Naive thymus-derived CD8-positive, alpha-beta T cell (primary cell): ENCODE measurements at regions not wholly inside any gene's neighbourhood (a gene's known extent, or its start where the extent isn't known, plus 50 kb on each side); places are given as distances from the start of the nearest gene placed in this dataset.
"Not testable (repeated sequence)": the region's sequence is repeated elsewhere in the genome, so short reads cannot be mapped to it uniquely, and the experiment has no call there.

Experiments
- ATAC-seq, 2 donors: fragments of 150-1000 bp; cut with Tn5 transposase in 1 of 2; sonication (Bioruptor Pico), chemical (Tn5 transposase) in 1 of 2; 1 replicate in 1 of 2; 2 replicates in 1 of 2; pipeline ENCODE4 v1.10.0; 2021; ENCODE audit warnings: mild to moderate bottlenecking in 2 of 2, moderate library complexity in 2 of 2
- POLR2A ChIA-PET: fragments of 350-600 bp; sonication (Branson Sonifier 250); formaldehyde crosslinking; loops from one replicate; lab custom pipeline; 2021; ENCODE audit warnings: antibody characterized with exemption; lab: Charles Lee
- DNase-seq, 10 donors: peaks; one replicate each; pipeline versions ENCODE4 v3.0.0 to v3.0.0-alpha.2; 2020 to 2022
- H3K27ac Mint-ChIP-seq, 10 donors: one replicate each; pipeline ENCODE4 v1.8.0; 2020 to 2022; ENCODE audit warnings: mild to moderate bottlenecking in 10 of 10, mixed read lengths in 10 of 10, moderate library complexity in 4 of 10, inconsistent platforms in 1 of 10
- H3K27me3 Mint-ChIP-seq, 5 donors: one replicate each; pipeline ENCODE4 v1.8.0; 2021 to 2022; ENCODE audit warnings: mixed read lengths in 5 of 5
- H3K36me3 Mint-ChIP-seq, 3 donors: one replicate each; pipeline ENCODE4 v1.8.0; 2020 to 2022; ENCODE audit warnings: mixed read lengths in 3 of 3, mild to moderate bottlenecking in 2 of 3, inconsistent platforms in 1 of 3
- H3K4me1 Mint-ChIP-seq, 4 donors: one replicate each; pipeline ENCODE4 v1.8.0; 2021 to 2022; ENCODE audit warnings: mixed read lengths in 4 of 4
- H3K4me3 Mint-ChIP-seq, 10 donors: one replicate each; pipeline ENCODE4 v1.8.0; 2020 to 2022; ENCODE audit warnings: mild to moderate bottlenecking in 10 of 10, mixed read lengths in 10 of 10, moderate library complexity in 6 of 10, inconsistent platforms in 1 of 10
- H3K9me3 Mint-ChIP-seq, 9 donors: one replicate each; pipeline ENCODE4 v1.8.0; 2020 to 2022; ENCODE audit warnings: mixed read lengths in 9 of 9, mild to moderate bottlenecking in 3 of 9, inconsistent platforms in 1 of 9, moderate library complexity in 1 of 9

DNA sequence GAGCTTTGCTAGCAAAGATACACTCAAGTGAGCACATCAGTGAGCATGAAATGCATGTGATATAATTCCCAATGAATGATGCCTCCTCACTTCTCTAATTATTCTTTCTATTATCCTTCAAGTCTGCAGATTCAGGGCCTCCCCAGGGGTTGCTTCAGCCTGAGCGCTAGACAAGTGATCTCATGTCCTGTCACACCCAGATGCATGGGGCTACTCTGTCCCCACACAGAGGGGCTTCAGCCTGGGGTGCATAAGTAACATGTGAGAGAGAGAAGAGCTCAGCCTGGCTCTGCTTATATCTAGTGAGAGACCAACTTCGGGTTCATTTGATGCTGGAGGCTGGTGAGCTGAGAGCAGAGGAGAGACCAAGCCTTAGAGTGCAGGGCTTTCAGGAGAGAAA lies 85.2 kb downstream of the VPREB1 start:
- H3K27ac Mint-ChIP-seq, result no peak overlapping the region
- POLR2A ChIA-PET, result no interaction called here
- no peak for ATAC-seq
- H3K4me3 Mint-ChIP-seq, result no peak overlapping the region
- peaks cover 5 to 22% (median 7%) of the 10 kb centered on the region in 4 donors for H3K4me1 Mint-ChIP-seq
- H3K27me3 Mint-ChIP-seq, result peaks cover 23 to 46% (median 37%) of the 10 kb centered on the region in 5 donors
- H3K36me3 Mint-ChIP-seq, result peaks cover 3 to 4% (median 4%) of the 10 kb centered on the region in 3 donors
- H3K9me3 Mint-ChIP-seq, result peaks cover 0 to 21% (median 3%) of the 10 kb centered on the region in 9 donors
- DNase-seq, result no peak

- H3K27me3 Mint-ChIP-seq, result peaks cover 44 to 84% (median 55%) of the 10 kb centered on the region in 5 donors
- not testable (repeated sequence) for H3K27ac Mint-ChIP-seq
Measured at GRCh38 chr22:22335640-22336039, 91.1 kb downstream of the VPREB1 start.

GRCh38 chr22:22336333-22336732 lies 91.7 kb downstream of the VPREB1 start:
- H3K4me3 Mint-ChIP-seq, H3K4me1 Mint-ChIP-seq, POLR2A ChIA-PET, DNase-seq, ATAC-seq, H3K27ac Mint-ChIP-seq: not testable (repeated sequence)
- H3K36me3 Mint-ChIP-seq, result peaks cover 4 to 20% (median 4%) of the 10 kb centered on the region in 3 donors
- peaks cover 44 to 79% (median 52%) of the 10 kb centered on the region in 5 donors for H3K27me3 Mint-ChIP-seq
- peaks cover 0 to 48% (median 10%) of the 10 kb centered on the region in 9 donors for H3K9me3 Mint-ChIP-seq

More at GRCh38 chr22:22335640-22336039, 91.1 kb downstream of the VPREB1 start:
- peaks cover 4 to 20% (median 4%) of the 10 kb centered on the region in 3 donors for H3K36me3 Mint-ChIP-seq
- H3K4me1 Mint-ChIP-seq, H3K4me3 Mint-ChIP-seq, DNase-seq, POLR2A ChIA-PET, ATAC-seq: not testable (repeated sequence)
- peaks cover 0 to 48% (median 10%) of the 10 kb centered on the region in 9 donors for H3K9me3 Mint-ChIP-seq

DNA sequence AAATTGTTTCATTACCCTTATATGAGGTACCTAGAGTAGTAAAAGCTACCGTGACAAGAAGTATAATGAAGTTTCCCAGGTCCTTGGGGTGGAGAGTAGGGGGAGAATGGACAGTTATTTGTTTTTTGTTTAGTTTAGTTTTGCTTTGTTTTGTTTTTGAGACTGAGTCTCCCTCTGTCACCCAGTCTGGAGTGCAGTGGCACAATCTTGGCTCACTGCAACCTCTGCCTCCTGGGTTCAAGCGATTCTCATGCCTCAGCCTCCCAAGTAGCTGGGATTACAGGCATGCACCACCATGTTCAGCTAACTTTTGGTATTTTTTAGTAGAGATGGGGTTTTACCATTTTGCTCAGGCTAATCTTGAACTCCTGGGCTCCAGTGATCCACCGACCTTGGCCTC lies 94.2 kb downstream of the VPREB1 start:
- POLR2A ChIA-PET, result interaction anchor here (0.7 kb wide), 1 partner anchor 60 kb away, joined by 3 read pairs; no protein-coding TSS in a partner anchor
- H3K9me3 Mint-ChIP-seq, result peaks cover 0 to 35% (median 10%) of the 10 kb centered on the region in 9 donors
- DNase-seq, H3K4me1 Mint-ChIP-seq, H3K27ac Mint-ChIP-seq, H3K4me3 Mint-ChIP-seq, ATAC-seq: not testable (repeated sequence)
- H3K36me3 Mint-ChIP-seq, result peaks cover 0 to 20% (median 0%) of the 10 kb centered on the region in 3 donors
- H3K27me3 Mint-ChIP-seq, result peaks cover 28 to 54% (median 31%) of the 10 kb centered on the region in 5 donors

DNA sequence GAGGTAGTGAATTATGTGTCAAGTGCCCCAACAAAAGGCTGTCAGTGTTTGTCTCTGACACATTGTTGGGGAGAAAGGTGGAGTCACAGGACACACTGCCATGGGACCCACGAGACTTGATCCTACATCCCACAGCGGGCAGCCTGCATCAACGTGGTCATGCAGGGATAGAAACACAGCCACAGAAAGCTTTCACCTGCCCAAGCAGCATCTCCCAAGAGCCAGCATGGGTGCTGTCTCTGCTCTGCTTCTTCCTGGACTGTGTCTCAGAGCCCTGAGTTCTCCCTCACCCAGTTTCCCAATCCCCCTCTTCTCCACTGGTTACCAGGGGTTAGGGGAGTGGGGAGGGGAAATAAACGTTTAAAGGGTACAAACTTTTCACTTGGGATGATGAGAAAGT lies 97.2 kb downstream of the VPREB1 start:
- no peak overlapping the region for H3K27ac Mint-ChIP-seq
- DNase-seq (no peak), ATAC-seq (no peak)
- no peak overlapping the region for H3K4me3 Mint-ChIP-seq
- H3K9me3 Mint-ChIP-seq, result peaks cover 0 to 9% (median 0%) of the 10 kb centered on the region in 9 donors
- POLR2A ChIA-PET, result no interaction called here
- peaks cover 0 to 5% (median 0%) of the 10 kb centered on the region in 3 donors for H3K36me3 Mint-ChIP-seq
- peaks cover 0 to 9% (median 2%) of the 10 kb centered on the region in 4 donors for H3K4me1 Mint-ChIP-seq
- H3K27me3 Mint-ChIP-seq, result peaks cover 4 to 25% (median 9%) of the 10 kb centered on the region in 5 donors

- ATAC-seq (peak; percentile 67 to 70), DNase-seq (peak; percentile 23 to 77 (median 50))
- no peak overlapping the region for H3K27ac Mint-ChIP-seq
Measured at GRCh38 chr22:22342697-22343580, 98.4 kb downstream of the VPREB1 start.

GRCh38 chr22:22343581-22344296 lies 99.2 kb downstream of the VPREB1 start:
- Mint-ChIP-seq H3K27me3 (peaks cover 3 to 15% (median 6%) of the 10 kb centered on the region in 5 donors), H3K36me3 (no peaks in the 10 kb centered on the region), H3K4me1 (peaks cover 2 to 13% (median 7%) of the 10 kb centered on the region in 4 donors), H3K9me3 (no peaks in the 10 kb centered on the region), H3K27ac (no peak overlapping the region), H3K4me3 (no peak overlapping the region)
- ATAC-seq, result no peak
- no peak for DNase-seq
- POLR2A ChIA-PET, result no interaction called here

More at GRCh38 chr22:22342697-22343580, 98.4 kb downstream of the VPREB1 start:
- POLR2A ChIA-PET, result no interaction called here
- Mint-ChIP-seq H3K27me3 (peaks cover 2 to 23% (median 7%) of the 10 kb centered on the region in 5 donors), H3K4me1 (peaks cover 0 to 9% (median 2%) of the 10 kb centered on the region in 4 donors), H3K9me3 (no peaks in the 10 kb centered on the region), H3K36me3 (no peaks in the 10 kb centered on the region), H3K4me3 (no peak overlapping the region)

GRCh38 chr22:22344430-22344829 lies 99.8 kb downstream of the VPREB1 start:
- POLR2A ChIA-PET, result no interaction called here
- H3K4me3 Mint-ChIP-seq, result no peak overlapping the region
- H3K27me3 Mint-ChIP-seq, result peaks cover 3 to 13% (median 4%) of the 10 kb centered on the region in 5 donors
- no peaks in the 10 kb centered on the region for H3K9me3 Mint-ChIP-seq
- no peak for ATAC-seq
- no peak for DNase-seq
- H3K36me3 Mint-ChIP-seq, result no peaks in the 10 kb centered on the region
- H3K27ac Mint-ChIP-seq, result no peak overlapping the region
- peaks cover 2 to 13% (median 7%) of the 10 kb centered on the region in 4 donors for H3K4me1 Mint-ChIP-seq

DNA sequence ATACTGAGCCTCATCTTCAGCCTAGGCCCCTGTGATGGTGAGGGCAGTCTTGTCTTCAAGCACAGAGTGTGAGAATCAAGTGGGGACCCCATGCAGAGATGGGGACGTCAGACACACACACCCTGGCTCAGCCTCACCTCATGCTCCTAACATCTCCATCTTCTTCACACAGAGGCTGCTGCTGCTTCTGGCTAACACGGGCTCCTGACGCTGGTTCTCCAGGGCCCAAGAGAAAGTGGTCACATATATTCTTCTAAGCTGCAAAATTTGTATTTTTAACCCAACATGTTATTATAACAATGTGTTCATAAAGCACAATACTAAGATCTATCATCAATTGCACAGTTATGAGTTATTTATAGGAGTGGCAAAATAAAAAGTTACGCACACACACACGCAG lies 101.2 kb downstream of the VPREB1 start:
- H3K36me3 Mint-ChIP-seq, result no peaks in the 10 kb centered on the region
- no peaks in the 10 kb centered on the region for H3K9me3 Mint-ChIP-seq
- no peak for ATAC-seq
- H3K4me1 Mint-ChIP-seq, result peaks cover 2 to 13% (median 7%) of the 10 kb centered on the region in 4 donors
- no peak overlapping the region for H3K27ac Mint-ChIP-seq
- H3K27me3 Mint-ChIP-seq, result peaks cover 3 to 22% (median 9%) of the 10 kb centered on the region in 5 donors
- H3K4me3 Mint-ChIP-seq, result no peak overlapping the region
- POLR2A ChIA-PET, result no interaction called here
- no peak for DNase-seq

- DNase-seq, result no peak
- H3K4me3 Mint-ChIP-seq, result no peak overlapping the region
- POLR2A ChIA-PET, result no interaction called here
Measured at GRCh38 chr22:22346401-22347107, 102.0 kb downstream of the VPREB1 start.

DNA sequence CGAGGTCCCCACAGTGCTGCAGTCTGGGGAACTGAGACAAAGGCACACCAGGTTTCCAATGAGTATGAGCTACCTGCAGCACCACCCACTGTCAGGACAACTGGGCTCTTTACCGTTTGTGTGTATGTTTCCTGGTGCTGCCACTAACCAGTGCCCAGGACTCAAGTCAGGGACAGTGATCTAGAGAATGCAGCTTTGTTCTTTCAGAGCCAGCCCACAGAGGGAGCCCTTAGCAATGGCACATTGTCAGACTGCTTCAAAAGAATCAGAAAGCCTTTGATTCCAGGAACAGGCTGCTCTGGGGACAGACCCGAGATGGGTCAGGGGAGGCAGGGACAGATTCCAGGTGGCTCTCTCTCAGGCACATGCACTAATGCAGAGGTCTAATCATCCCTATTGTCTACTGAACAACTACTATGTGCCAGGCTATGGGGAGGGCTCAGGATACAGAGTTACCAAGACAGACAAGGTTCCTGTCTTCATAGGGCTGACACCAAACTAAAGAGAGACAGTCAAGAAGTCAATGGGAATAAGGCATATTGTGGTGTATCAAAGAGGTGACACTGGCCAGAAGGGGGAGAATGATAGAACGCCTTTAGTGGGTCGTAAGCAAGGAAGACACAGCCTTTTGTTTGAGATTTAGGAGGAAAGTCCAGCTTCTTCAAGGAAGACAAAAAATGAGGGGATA lies 103.7 kb downstream of the VPREB1 start:
- POLR2A ChIA-PET, result no interaction called here
- Mint-ChIP-seq H3K27me3 (peaks cover 8 to 28% (median 10%) of the 10 kb centered on the region in 5 donors), H3K36me3 (no peaks in the 10 kb centered on the region), H3K4me3 (no peak overlapping the region), H3K4me1 (peaks cover 2 to 22% (median 7%) of the 10 kb centered on the region in 4 donors), H3K9me3 (no peaks in the 10 kb centered on the region), H3K27ac (no peak overlapping the region)
- DNase-seq, result peak in 2 of 10 donors; percentile 9 to 11
- ATAC-seq, result peak; percentile 33 to 53

More at GRCh38 chr22:22346401-22347107, 102.0 kb downstream of the VPREB1 start:
- H3K27ac Mint-ChIP-seq, result no peak overlapping the region
- H3K27me3 Mint-ChIP-seq, result peaks cover 7 to 22% (median 9%) of the 10 kb centered on the region in 5 donors
- no peak for ATAC-seq
- H3K36me3 Mint-ChIP-seq, result no peaks in the 10 kb centered on the region
- H3K9me3 Mint-ChIP-seq, result no peaks in the 10 kb centered on the region
- H3K4me1 Mint-ChIP-seq, result peaks cover 2 to 13% (median 7%) of the 10 kb centered on the region in 4 donors
